Activated CD4-positive, alpha-beta T cell treated with anti-CD3 and anti-CD28 coated beads, Interleukin-10, Interleukin-2, amounts not matched to agents 100 ng/mL and 50 ng/mL, durations not matched to agents 16 hours and 8 hours (primary cell): ENCODE measurements at regions not wholly inside any gene's neighbourhood (a gene's known extent, or its start where the extent isn't known, plus 50 kb on each side); places are given as distances from the start of the nearest gene placed in this dataset.

Source experiments
- DNase-seq: peaks from one replicate; pipeline ENCODE4 v3.0.0-alpha.2; 2020

DNA sequence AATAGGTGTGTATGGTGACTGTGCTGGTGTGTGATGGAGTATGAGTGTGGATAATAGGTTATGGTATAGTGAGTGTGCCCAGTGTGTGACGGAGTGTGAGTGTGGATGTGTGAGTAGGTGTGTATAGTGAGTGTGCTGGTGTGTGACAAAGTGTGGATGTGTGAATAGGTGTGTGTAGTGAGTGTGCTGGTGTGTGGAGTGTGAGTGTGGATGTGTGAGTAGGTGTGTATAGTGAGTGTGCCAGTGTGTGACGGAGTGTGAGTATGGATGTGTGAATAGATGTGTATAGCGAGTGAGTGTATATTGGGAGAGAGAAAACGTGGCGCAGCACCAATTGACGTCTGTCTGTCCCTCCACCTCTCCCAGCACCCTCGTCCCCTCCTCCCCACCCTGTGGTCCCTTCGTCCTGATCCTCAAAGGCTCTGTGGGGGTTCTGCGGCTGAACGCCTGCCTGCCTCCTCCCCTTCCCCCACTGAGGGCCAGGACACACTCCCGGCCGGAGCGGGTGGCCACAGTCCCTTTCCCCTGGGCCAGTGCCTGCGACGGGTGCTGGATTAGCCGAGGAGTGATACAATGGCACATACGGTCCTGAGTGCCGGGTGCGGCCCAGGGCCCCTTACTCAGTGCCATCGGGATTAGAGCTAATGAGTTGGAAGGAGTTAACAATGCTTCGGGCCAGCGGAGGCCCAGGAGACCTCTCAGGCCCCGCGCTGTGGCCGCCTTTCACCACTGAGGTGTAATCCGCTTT, 160.0 kb downstream of the MRM1 start:
- no peak for DNase-seq

- no peak for DNase-seq
Measured at GRCh38 chr17:36765436-36766043, 164.2 kb downstream of the MRM1 start.

DNA sequence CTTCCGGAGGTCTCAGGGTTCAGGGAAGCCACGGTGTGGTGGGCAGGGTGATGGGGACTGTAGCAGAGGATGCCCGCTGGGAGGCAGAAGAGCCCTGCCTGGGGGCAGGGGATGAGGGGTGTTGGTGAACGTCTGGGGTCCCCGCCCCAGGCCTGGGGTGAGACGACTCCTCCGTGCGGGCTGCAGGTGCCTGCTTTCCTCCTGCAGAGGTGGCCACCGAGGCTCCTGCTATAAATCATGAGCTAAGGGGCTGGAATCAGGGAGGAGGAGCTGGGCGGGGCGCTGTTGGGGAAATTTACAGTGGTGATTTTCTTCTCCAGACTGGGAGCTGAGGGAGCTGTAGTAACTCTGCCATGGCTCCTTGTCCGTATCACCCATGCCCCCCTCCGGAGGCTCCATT, 167.0 kb downstream of the MRM1 start:
- DNase-seq: no peak

DNA sequence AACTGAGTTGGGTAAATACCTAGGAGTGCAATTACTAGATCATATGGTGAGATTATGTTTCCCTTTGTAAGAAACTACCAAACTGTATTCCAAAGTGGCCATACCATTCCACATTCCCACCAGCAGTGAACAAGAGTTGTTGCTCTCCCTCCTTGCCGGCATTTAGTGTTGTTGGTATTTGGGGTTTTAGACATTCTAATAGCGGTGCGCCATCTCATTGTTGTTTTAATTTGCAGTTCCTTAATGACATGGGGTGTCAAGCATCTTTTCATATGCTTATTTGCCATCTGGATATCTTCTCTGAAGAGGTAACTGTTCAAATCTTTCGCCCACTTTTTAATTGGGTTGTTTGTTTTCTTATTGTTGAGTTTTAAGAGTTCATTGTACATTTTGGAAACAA, 164.2 kb upstream of the LHX1 start:
- DNase-seq: no peak

GRCh38 chr17:36777118-36777517, 160.2 kb upstream of the LHX1 start:
- no peak for DNase-seq

GRCh38 chr17:36778448-36778847, 158.8 kb upstream of the LHX1 start:
- DNase-seq: no peak

GRCh38 chr17:36779550-36779949, 157.7 kb upstream of the LHX1 start:
- DNase-seq: no peak

GRCh38 chr17:36784633-36785032, 152.6 kb upstream of the LHX1 start:
- no peak for DNase-seq

GRCh38 chr17:36786867-36787266, 150.4 kb upstream of the LHX1 start:
- no peak for DNase-seq

- DNase-seq: no peak
Measured at GRCh38 chr17:36791150-36791941, 145.9 kb upstream of the LHX1 start.

GRCh38 chr17:36791942-36792475, 145.3 kb upstream of the LHX1 start:
- no peak for DNase-seq

DNA sequence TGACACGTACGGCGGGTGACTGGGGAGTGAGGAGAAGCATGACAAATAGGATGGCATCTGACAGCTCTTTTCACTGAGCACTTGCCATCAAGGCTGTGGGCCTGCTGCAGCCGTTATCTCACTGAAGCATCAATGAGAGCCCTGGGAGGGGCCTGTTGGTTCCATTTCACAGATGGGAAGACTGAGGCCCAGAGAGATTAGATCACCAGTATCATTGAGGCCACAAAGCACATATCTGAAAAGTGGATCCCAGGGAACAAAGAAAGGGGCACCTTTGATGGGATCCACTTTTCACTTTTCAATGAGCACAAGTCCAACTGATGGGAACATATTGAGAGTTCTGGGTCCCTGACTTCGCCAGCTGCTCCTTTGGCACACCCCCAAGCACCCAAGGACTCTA, 144.4 kb upstream of the LHX1 start:
- no peak for DNase-seq

- no peak for DNase-seq
Measured at GRCh38 chr17:36793976-36794375, 143.3 kb upstream of the LHX1 start.

- no peak for DNase-seq
Measured at GRCh38 chr17:36807496-36808179, 129.6 kb upstream of the LHX1 start.

GRCh38 chr17:36808180-36808661, 129.1 kb upstream of the LHX1 start:
- DNase-seq: no peak

DNA sequence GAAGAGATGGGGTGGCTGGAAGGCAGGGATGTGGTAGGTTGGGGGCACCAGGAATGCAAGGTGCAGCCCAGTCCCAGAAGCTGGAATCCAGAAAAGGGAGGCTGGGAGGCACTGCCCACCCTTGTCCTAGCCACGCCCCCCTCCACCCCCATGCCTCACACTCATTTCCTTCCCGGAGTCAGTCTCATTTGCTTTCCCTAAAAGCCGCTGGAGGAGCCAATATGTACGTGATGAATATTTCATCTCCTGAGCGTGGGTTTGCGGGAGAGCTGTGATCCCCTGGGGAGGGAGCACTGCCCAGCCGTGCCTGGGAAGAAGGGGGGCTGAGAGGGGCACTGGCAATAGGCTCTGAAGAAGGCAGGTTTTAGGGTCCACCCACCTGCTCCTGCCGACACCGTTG, 124.5 kb upstream of the LHX1 start:
- no peak for DNase-seq

GRCh38 chr17:36813357-36813756, 123.9 kb upstream of the LHX1 start:
- no peak for DNase-seq

- DNase-seq: no peak
Measured at GRCh38 chr17:36813957-36814563, 123.2 kb upstream of the LHX1 start.

GRCh38 chr17:36814958-36815357, 122.3 kb upstream of the LHX1 start:
- DNase-seq: no peak

- no peak for DNase-seq
Measured at GRCh38 chr17:36816214-36816906, 120.9 kb upstream of the LHX1 start.

GRCh38 chr17:36816907-36817288, 120.4 kb upstream of the LHX1 start:
- no peak for DNase-seq

GRCh38 chr17:36817483-36818048, 119.7 kb upstream of the LHX1 start:
- DNase-seq: no peak
